HG03342 (cell line): ENCODE measurements at regions not wholly inside any gene's neighbourhood (a gene's known extent, or its start where the extent isn't known, plus 50 kb on each side); places are given as distances from the start of the nearest gene placed in this dataset.

Source experiments
- ATAC-seq: cut with Tn5 transposase; IDR thresholded peaks from one replicate; pipeline ENCODE4 v1.9.1; 2021; ENCODE audit warnings: mild to moderate bottlenecking, moderate library complexity; ENCODE audit not compliant: unreplicated experiment

- ATAC-seq, result no peak
These were observed 97.9 kb upstream of the PRL start for GRCh38 chr6:22394691-22395090.

GRCh38 chr6:22399693-22400092, 102.9 kb upstream of the PRL start:
- no peak for ATAC-seq

GRCh38 chr6:22401206-22401605, 104.4 kb upstream of the PRL start:
- ATAC-seq, result no peak

- no peak for ATAC-seq
These were observed 105.1 kb upstream of the PRL start for GRCh38 chr6:22401932-22402331.

GRCh38 chr6:22409486-22409885, 112.7 kb upstream of the PRL start:
- no peak for ATAC-seq

GRCh38 chr6:22411376-22412105, 114.7 kb upstream of the PRL start:
- no peak for ATAC-seq

GRCh38 chr6:22412994-22413393, 116.2 kb upstream of the PRL start:
- no peak for ATAC-seq

GRCh38 chr6:22413681-22414311, 117.0 kb upstream of the PRL start:
- ATAC-seq, result no peak

GRCh38 chr6:22418714-22419113, 121.9 kb upstream of the PRL start:
- ATAC-seq, result no peak

- no peak for ATAC-seq
These were observed 124.4 kb upstream of the PRL start for GRCh38 chr6:22421198-22421597.

- ATAC-seq, result no peak
These were observed 127.4 kb upstream of the PRL start for GRCh38 chr6:22424196-22424595.

- ATAC-seq, result no peak
These were observed 135.2 kb upstream of the PRL start for GRCh38 chr6:22432060-22432459.

GRCh38 chr6:22433745-22434144, 135.6 kb upstream of the HDGFL1 start:
- no peak for ATAC-seq

- no peak for ATAC-seq
These were observed 134.2 kb upstream of the HDGFL1 start for GRCh38 chr6:22435151-22435550.

- ATAC-seq, result no peak
These were observed 133.2 kb upstream of the HDGFL1 start for GRCh38 chr6:22436134-22436533.

- no peak for ATAC-seq
These were observed 131.7 kb upstream of the HDGFL1 start for GRCh38 chr6:22437665-22438064.

GRCh38 chr6:22442826-22443225, 126.5 kb upstream of the HDGFL1 start:
- no peak for ATAC-seq

GRCh38 chr6:22444330-22444729, 125.0 kb upstream of the HDGFL1 start:
- ATAC-seq, result no peak

- no peak for ATAC-seq
These were observed 123.4 kb upstream of the HDGFL1 start for GRCh38 chr6:22445946-22446345.

- ATAC-seq, result no peak
These were observed 121.8 kb upstream of the HDGFL1 start for GRCh38 chr6:22447249-22448196.

GRCh38 chr6:22448291-22448711, 121.1 kb upstream of the HDGFL1 start:
- ATAC-seq, result no peak

- no peak for ATAC-seq
These were observed 117.4 kb upstream of the HDGFL1 start for GRCh38 chr6:22451962-22452361.
